ENCODE measurements at regions not wholly inside any gene's neighbourhood (a gene's known extent, or its start where the extent isn't known, plus 50 kb on each side); places are given as distances from the start of the nearest gene placed in this dataset.
"Not testable (repeated sequence)": the region's sequence is repeated elsewhere in the genome, so short reads cannot be mapped to it uniquely, and the experiment has no call there.

GRCh38 chr2:114274957-114275356 lies 167.5 kb upstream of the DPP10 start:
- no peak for DNase-seq

GRCh38 chr2:114281188-114281587 lies 161.3 kb upstream of the DPP10 start:
- DNase-seq, result no peak

GRCh38 chr2:114283774-114284173 lies 158.7 kb upstream of the DPP10 start:
- no peak for DNase-seq

GRCh38 chr2:114286438-114286837 lies 156.0 kb upstream of the DPP10 start:
- no peak for DNase-seq

- no peak for DNase-seq
Measured at GRCh38 chr2:114293355-114293754, 149.1 kb upstream of the DPP10 start.

GRCh38 chr2:114294741-114295140 lies 147.7 kb upstream of the DPP10 start:
- no peak for DNase-seq

GRCh38 chr2:114300351-114300750 lies 142.1 kb upstream of the DPP10 start:
- not testable (repeated sequence) for DNase-seq

- DNase-seq, result no peak
Measured at GRCh38 chr2:114316532-114317300, 125.7 kb upstream of the DPP10 start.

- DNase-seq, result no peak
Measured at GRCh38 chr2:114330594-114330993, 111.8 kb upstream of the DPP10 start.

GRCh38 chr2:114331934-114332333 lies 110.5 kb upstream of the DPP10 start:
- DNase-seq, result no peak

GRCh38 chr2:114345246-114345645 lies 97.2 kb upstream of the DPP10 start:
- no peak for DNase-seq

GRCh38 chr2:114346658-114347057 lies 95.8 kb upstream of the DPP10 start:
- DNase-seq, result no peak

- DNase-seq, result no peak
Measured at GRCh38 chr2:114350186-114350725, 92.2 kb upstream of the DPP10 start.

GRCh38 chr2:114352988-114353387 lies 89.5 kb upstream of the DPP10 start:
- no peak for DNase-seq

- no peak for DNase-seq
Measured at GRCh38 chr2:114354199-114354598, 88.2 kb upstream of the DPP10 start.

- no peak for DNase-seq
Measured at GRCh38 chr2:114368705-114369104, 73.7 kb upstream of the DPP10 start.

GRCh38 chr2:114371721-114372120 lies 70.7 kb upstream of the DPP10 start:
- DNase-seq, result not testable (repeated sequence)

GRCh38 chr2:114373591-114373990 lies 68.8 kb upstream of the DPP10 start:
- DNase-seq, result no peak

GRCh38 chr2:114384441-114384840 lies 58.0 kb upstream of the DPP10 start:
- no peak for DNase-seq

- no peak for DNase-seq
Measured at GRCh38 chr2:114389021-114389420, 53.4 kb upstream of the DPP10 start.

Measured in HCEC 1CT (cell line).